Stimulated activated CD8-positive, alpha-beta memory T cell treated with anti-CD3 and anti-CD28 coated beads, Interleukin-4, amount 100 ng/mL, for 4 hours (primary cell): ENCODE measurements at regions not wholly inside any gene's neighbourhood (a gene's known extent, or its start where the extent isn't known, plus 50 kb on each side); places are given as distances from the start of the nearest gene placed in this dataset.
"Not testable (repeated sequence)": the region's sequence is repeated elsewhere in the genome, so short reads cannot be mapped to it uniquely, and the experiment has no call there.

Experiments
- DNase-seq, 2 donors: peaks; one replicate each; pipeline ENCODE4 v3.0.0-alpha.2; 2020; ENCODE audit warnings: low read depth in 2 of 2, low spot score in 1 of 2

DNA sequence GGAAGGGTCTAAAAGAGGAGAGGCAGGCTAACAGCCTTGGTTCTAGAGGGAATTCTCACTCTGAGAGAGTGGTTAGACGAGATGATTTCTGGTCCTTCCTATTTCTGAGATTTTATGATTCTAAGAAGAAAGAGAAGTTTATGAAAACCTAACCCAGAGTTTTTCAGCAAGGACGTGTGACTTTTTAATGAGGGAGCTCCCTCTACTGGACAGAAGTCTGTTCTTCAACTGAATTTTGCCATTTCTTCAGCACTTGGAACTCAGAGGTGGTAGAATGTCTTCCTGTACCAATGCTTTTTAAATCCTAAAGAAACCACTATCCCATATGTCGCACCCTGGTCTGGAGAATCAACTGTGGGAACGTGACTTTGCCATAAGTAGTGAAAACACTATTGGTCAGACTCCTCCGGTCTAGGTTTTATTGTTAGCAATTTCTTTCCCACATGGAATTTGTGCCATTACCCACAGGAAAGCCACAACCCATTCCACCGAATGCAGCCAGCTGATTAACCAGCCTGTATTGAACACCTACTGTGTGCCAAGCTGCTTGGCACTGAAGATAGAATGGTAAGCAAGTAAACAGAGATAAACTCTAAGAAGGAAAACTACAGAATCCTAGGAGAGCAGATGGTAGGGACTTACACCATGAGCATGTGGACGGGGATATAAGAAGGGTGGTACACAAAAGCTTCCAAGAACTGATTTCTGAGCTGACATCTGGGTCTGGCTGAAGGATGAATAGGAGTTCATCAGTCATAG lies 199.5 kb upstream of the LMCD1 start:
- DNase-seq = no peak

DNA sequence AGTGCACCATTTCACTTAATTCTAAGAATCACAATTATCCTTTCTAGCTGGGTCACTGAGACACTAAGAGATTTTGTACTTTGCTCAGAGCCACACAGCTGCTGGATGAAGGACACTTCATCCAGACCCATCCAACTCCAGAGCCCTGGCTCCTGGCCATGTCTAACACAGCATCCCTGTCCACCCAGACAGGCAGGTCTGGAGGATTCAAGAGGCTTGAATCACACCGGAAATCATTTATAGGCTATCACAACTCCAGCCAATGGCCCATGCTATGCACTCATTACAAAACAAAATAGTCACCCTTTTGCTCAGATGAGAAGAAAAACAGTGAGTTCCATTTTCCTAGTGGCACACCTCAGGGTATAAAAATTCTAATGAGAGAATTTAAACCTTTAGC lies 198.2 kb upstream of the LMCD1 start:
- DNase-seq = no peak

DNA sequence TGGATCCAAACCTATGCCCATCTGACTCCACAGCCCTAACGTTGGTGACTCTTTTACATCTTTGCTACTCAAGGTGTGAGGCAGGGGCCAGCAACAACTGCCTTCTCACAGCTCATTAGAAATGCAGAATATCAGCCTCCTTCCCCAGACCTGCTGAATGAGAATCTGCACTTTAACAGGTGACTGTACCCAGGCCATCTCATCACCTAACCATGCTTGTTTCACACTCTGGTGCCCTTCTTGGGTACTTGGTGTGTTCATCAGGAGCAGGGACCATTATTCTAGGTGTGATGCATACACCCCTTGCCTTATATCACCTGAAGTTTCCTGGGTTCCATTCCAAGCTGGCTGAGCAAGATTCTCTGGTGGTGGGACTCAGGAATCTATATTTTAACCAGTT lies 196.3 kb upstream of the LMCD1 start:
- no peak for DNase-seq

DNA sequence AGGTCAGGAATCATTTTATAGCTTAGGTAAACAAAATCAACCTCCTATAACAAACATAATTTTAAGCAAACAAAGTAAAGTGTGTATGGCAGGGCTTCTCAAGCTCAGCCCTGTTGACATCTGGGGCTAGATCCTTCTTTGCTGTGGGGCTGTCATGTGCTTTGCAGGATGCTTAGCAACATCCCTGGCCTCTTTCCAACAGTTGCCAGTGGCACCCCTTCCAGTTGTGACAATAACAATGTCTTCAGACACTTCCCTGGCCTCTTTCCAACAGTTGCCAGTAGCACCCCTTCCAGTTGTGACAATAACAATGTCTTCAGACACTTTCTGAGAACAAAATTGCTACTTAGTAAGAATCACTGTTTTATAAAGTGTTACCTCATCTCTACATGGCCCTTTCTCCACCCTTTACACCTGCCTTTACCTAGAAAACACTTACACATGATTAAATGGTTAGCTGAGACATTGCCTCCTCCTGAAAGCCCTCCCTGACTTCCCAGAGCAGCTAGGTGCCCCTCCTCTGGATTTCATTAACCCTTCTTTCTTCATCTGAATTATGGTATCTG lies 194.0 kb upstream of the LMCD1 start:
- DNase-seq = no peak

DNA sequence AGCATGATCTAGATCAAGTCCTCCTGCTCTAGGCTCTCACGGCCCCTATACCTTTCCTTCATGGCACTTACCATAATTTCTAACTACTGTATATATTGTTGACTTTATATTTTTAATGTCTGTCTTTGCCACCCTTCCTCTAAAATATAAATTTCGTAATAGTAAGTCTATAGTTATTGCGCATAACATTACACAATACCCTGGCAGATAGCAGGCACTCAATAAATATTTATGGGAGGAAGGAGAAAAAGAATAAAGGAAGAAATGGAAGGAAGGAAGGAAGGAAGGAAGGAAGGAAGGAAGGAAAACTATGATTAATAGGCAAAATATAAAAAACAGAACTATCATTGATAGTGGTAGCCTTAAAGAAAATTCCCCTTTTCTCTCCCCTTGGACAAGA lies 190.3 kb upstream of the LMCD1 start:
- no peak for DNase-seq

DNA sequence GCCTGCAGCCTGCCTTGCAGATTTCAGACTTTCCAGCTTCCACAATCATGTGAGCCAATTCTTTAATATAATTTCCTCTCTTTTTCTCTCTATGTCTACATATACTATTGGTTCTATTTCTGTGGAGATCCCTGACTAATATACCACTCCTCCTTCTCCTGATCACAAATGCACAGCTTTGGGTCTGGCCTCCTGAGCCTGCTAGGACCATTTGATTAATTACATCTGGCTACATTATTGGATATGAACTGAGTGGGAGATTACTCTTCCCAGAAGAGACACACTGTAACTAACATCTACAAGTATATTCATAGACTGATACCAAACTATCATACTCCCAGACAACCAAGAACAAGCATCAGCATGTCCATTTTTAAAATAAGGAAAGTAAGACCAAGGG lies 188.9 kb upstream of the LMCD1 start:
- DNase-seq = no peak

DNA sequence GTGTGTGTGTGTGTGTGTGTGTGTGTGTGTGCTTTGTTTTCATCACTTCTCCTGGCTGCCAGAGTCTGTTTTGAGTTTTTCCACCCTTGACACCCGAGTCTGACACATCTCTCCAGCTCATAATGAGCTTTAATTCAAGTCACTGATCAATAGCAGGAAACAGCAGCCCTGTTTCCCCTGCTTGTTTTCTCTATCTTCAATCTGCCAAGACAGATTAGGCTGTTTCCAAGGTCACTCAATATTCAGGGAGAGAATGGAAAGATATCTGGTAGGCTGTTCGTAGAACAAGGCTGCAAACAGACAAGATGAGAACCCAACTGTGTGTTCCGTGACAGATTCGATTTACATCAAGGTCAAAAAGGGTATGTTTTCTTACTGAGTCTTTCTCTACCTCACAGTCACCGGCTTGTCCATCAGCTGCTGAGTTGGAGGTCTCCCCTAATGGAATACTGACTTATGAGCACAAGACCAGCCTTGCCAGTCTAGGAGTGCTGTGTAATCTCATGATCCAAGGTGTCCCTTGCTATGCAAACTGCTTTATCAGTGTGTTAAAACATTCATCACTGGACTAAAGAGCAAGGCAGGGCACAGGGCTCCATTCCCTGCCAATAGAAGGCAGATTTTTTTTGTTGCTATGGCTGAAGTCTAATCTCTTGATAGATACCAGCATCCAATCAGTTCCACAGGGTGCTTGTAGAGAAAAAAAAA lies 187.9 kb upstream of the LMCD1 start:
- DNase-seq = no peak

DNA sequence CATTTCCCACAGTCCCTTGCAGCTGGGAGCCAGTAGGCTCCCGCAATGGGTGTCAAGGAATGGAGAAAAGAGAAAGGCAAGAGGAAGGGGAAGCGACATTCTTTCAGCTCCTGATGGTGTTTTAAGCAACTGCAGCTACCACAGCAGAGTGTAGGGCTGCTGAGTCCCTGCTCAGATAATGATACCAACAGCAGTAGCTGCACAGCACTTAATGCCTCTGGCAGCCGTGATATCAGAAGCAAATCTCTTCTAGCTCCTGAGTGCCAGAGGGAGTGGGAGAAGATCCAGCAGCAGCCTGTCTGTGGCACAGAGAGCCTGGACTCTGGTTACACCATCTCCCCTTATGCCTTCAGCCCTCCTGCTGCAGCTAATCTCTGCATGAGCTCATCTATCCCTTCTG lies 186.1 kb upstream of the LMCD1 start:
- not testable (repeated sequence) for DNase-seq

DNA sequence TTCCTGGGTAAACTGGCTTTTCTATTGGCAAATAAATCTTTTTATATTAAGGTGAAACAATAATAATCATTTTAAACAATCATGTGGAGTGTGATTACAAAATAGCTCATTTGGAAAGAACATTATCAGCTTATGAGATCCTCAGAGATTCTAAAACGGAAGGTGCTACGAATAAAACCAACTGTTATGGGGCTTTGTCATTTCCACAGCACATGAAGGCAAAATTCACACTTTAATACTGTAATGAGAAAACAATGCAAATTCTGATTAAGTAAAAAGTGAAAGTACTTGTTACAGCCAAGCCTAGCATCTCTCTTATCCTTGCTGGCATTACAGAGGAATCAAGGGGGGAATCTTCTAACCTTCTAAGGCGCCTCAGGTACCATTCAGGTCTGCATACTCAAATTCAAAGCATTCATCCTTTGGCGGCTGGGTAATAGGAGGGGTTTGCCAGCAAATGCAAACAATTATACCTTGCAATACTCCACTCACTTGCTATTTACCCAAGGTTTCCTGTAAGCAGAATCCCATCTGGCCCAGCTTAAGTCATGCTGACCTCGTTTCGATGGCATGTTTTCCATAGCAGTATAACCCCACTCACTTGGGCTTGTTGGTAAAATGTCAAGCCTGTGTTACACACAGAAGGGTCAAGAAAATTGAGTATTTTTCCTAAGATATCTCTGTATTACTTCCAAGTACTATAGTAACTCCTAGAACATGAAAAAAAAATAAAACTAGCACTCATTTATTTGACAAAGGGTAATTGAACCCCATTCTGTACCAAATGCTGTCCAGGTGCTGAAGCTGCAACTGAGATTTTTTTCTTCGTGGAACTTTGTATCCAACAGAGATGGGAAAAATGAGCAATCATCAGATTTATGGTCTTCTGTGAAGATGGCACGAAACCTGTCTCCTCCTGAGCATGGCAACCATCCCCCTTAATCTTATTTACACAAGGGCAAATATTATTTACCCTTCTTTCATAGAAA lies 183.7 kb upstream of the LMCD1 start:
- DNase-seq = no peak

DNA sequence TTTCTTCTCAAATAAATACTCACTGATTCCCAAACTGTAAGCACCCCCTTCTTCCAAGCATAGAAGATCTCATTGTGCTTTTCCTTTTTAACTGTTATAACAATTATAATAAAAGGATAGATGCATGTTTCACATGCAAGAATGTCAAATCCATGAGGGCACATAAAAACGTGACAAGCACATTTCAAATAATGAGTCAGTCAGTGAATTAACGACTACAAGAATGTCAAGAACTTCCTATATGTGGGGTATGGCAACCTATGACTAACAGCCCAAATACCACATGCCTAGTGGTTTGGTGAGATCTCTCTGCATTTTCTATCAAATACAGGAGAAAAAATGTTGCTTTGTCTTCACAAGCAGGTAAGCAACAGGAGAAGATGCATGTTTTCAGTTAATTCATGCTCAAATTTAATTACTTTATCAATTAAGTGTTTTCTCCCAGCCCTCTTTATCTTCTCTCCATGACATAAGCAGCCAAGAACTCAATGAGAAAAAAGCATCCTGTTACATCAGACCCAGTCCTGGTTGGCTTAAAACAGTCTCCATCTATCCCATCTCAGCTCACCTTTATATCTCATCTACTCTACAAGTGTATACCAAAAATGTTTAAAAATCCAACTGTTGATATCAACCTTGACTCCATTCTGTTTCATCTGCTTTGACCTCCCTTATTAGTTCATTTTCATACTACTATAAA lies 181.5 kb upstream of the LMCD1 start:
- DNase-seq = no peak

DNA sequence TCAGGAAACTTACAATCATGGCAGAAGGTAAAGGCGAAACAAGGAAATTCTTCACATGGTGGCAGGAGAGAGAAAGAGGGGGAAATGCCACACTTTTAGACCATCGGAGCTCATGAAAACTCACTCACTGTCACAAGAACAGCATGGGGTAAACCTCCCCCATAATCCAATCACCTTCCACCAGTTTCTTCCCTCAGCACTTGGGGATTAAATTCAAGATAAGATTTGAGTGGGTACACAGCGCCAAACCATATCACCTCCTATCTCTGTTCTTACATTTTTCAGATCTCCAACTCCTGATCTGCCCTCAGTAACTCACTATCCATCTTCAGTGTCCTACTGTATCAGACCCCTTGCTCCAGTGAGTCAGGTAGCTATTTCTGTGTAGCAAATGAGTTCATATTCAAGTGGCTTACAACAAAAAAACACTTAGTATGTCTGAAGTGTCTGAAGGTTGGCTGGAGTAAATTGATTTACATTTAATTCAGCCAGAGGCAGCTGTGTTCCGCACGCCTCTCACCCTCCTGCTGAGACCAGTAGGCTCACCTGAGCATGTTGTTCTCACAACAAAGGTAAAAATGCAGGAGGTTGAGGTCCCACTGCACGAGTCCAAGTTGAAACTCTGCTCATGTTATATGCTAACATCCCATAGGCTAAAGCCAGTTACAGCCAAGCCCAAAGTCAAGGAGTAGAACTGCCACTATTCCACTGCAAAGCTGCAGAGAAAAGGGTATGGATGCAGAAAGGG lies 180.7 kb upstream of the LMCD1 start:
- no peak for DNase-seq

DNA sequence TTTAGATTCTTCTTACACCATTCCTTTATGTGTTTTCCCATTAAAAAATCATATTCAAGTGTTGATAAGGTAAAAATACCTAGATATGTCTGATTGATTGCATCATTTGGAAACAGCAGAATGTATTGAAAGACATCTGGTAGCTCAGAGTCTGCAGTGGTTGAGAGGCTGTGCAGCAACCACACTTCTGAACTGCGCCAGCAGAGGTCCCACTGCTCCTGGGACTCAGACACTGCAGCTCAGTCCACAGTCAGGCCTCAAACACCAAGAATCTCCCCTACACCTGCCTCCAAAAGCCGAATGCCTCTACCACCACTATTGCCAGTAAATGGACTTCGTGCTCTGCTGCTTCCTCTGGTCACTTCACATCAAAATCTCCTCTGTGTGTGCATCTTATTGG lies 176.9 kb upstream of the LMCD1 start:
- DNase-seq = no peak

DNA sequence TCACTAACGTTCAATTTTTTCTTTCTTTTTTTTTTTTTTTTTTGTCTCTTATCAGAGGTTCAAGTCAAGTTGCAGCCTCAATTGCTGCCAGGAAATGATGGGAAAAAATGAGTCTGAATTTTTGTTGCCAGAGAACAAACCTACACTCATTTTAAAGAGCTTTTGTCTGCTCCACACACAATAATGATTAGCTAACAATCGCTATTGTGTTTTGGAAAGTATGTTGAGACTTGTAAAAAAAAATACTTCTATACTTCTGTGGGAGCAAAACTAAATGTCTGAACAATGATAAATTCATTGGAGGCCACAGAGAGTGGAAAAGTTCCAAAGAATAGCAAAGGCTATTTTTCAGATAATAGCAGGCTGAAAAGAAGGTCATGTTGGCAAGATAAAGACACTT lies 176.3 kb upstream of the LMCD1 start:
- no peak for DNase-seq

DNA sequence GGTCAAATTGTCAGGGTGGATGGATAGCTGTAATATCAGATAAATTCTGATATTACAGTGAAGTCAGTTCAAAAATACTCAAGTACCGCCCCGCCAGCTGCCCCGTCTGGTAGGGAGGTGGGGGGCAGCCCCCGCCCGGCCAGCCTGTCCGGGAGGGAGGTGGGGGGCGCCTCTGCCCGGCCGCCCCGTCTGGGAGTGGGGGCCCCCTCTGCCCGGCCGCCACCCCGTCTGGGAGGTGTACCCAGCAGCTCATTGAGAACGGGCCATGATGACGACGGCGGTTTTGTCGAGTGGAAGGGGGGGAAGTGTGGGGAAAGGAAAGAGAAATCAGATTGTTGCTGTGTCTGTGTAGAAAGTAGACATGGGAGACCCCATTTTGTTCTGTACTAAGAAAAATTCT lies 175.8 kb upstream of the LMCD1 start:
- not testable (repeated sequence) for DNase-seq

DNA sequence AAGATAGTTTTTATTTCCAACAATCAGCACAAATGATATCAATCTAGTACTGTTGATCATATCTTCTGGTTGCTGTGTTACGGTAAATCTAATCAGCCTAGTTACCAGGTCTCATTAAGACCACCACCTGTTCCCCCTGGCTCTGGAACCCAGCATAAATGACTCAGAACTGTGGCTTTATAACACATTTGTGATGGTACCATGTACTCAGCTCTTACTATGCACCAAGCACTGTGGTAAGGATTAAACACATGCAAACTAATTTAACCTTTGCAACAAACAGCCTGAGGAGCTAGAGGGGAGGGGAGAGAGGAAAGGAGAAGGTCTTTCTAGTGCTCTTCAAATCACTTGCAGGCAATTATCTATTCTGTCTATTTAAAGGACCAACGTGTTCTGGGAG lies 173.9 kb upstream of the LMCD1 start:
- DNase-seq = no peak

DNA sequence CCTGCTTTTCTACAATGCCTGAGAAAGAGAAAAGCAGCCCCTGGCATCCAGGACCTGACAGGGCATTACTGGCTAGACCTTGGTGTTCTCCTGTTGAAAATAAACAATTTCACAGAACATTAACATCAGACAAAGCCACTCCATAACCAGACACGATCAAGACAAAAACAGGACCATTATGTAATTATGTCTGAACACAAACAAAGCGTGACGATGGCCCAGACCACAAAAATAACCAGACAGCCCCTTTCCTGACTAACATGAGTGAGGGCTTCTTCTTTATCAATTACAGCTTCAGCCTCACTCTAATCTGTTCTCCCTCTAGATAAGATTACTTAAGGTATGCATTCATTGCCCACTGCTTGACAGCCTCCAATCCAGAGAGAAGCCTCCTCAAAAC lies 172.7 kb upstream of the LMCD1 start:
- no peak for DNase-seq

DNA sequence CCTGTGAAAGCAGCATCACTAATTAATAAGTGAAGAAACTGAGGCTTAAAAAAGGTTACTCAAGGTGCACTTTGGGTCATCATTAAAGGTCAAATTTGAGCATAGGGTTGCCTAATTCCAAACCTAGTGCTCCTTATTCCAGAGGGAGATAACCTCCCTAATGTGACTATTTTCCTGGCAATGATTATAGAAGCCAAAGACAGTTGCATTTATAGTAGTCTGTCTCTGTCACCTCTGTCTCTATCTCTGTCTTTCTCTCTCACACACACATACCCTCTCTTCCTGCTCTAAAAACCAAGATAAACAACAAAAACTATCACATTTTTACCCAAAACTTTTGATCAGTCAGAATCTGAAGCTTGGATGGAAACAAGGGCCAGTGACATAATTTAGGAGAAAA lies 172.0 kb upstream of the LMCD1 start:
- DNase-seq = no peak

DNA sequence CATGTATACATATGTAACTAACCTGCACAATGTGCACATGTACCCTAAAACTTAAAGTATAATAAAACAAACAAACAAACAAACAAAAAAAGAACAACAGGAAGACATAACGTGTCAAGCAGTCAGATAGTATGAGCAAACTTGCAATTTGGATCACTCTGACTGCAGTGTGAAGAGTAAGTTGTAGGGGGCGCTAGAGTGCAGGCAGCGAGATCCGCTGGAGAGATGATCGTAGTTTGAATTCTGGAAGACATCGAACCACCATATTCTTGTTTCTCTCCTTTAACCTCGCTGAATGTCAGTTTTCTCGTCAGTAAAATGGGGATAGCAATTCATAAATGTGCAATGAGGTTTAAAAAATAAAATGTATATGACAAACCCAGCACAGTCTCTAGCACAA lies 165.2 kb upstream of the LMCD1 start:
- DNase-seq = no peak

DNA sequence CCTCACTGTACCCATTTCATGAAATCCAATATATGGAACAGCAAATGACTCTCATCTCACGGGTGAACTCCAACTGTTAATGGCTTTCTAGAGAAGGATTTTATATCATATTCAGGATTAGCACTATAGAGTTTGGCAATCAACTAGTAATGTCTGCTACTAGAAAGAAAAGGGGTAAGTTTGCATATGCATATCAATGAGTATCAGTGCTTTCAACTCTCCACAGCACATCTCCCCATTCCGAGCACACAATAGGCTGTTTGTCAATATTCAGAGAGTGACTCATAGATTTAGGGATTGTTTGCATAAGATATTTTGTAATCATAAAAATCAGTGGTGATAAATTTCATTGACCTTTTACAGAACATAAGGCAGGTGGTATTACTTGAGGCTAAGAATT lies 163.2 kb upstream of the LMCD1 start:
- no peak for DNase-seq

DNA sequence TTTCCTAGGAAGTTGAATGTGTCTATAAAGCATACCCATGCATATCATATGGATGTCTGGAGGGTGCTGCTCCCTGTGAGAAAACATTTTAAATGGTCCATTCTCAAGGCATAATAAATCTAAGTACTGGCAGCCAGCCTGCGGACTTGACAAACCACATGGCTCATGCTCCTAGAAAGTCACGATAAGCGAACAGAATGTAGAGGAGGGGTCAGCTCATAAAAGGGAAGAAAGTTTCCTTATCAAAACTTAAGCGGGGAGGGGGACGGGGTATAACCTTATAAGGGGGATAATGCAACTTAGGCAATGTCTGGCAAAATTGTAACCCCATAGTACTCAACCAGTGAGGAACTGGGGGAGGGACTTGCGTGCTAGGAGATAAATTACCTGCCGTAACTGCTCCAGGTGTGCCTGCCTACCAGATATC lies 159.8 kb upstream of the LMCD1 start:
- DNase-seq = no peak
